ENCODE measurements at regions not wholly inside any gene's neighbourhood (a gene's known extent, or its start where the extent isn't known, plus 50 kb on each side); places are given as distances from the start of the nearest gene placed in this dataset.
"Not testable (repeated sequence)": the region's sequence is repeated elsewhere in the genome, so short reads cannot be mapped to it uniquely, and the experiment has no call there.

- H3K36me3 Mint-ChIP-seq = no peaks in the 10 kb centered on the region
- H3K27me3 Mint-ChIP-seq = peaks cover 19% of the 10 kb centered on the region
- ChIA-PET CTCF (no interaction called here), POLR2A (no interaction called here)
- no peak for DNase-seq
- peaks cover 4% of the 10 kb centered on the region for H3K9me3 Mint-ChIP-seq
- no peak overlapping the region for H3K27ac Mint-ChIP-seq
- no peak overlapping the region for H3K4me3 Mint-ChIP-seq
- intact Hi-C loops (cut with micrococcal nuclease) = no loop called here
- no peaks in the 10 kb centered on the region for H3K4me1 Mint-ChIP-seq (ENCODE audit: low read depth)
Observed at GRCh38 chr15:61342390-61342789, 113.3 kb upstream of the RORA start.

GRCh38 chr15:61339516-61339915, 110.4 kb upstream of the RORA start:
- Mint-ChIP-seq H3K9me3 (peaks cover 8% of the 10 kb centered on the region), H3K4me1 (ENCODE audit: low read depth) (no peaks in the 10 kb centered on the region), H3K36me3 (no peaks in the 10 kb centered on the region), H3K4me3 (no peak overlapping the region), H3K27ac (no peak overlapping the region), H3K27me3 (peaks cover 15% of the 10 kb centered on the region)
- ChIA-PET POLR2A (no interaction called here), CTCF (interaction anchor here (0.6 to 1.1 kb wide), 2 partner anchors 28 to 167 kb away, joined by 3 read pairs; no protein-coding TSS in a partner anchor)
- no peak for DNase-seq
- intact Hi-C loops (cut with micrococcal nuclease) = no loop called here

- peaks cover 15% of the 10 kb centered on the region for H3K27me3 Mint-ChIP-seq
- intact Hi-C loops (cut with micrococcal nuclease) = no loop called here
- no peak overlapping the region for H3K27ac Mint-ChIP-seq
- H3K36me3 Mint-ChIP-seq = no peaks in the 10 kb centered on the region
- no peak overlapping the region for H3K4me3 Mint-ChIP-seq
- CTCF ChIA-PET = no interaction called here
- H3K4me1 Mint-ChIP-seq (ENCODE audit: low read depth) = no peaks in the 10 kb centered on the region
- peaks cover 4% of the 10 kb centered on the region for H3K9me3 Mint-ChIP-seq
- POLR2A ChIA-PET = no interaction called here
- DNase-seq = no peak
Observed at GRCh38 chr15:61337541-61337940, 108.4 kb upstream of the RORA start.

- POLR2A ChIA-PET = no interaction called here
- DNase-seq = no peak
- Mint-ChIP-seq H3K9me3 (peaks cover 4% of the 10 kb centered on the region), H3K27me3 (peaks cover 19% of the 10 kb centered on the region), H3K4me1 (ENCODE audit: low read depth) (no peaks in the 10 kb centered on the region), H3K27ac (no peak overlapping the region), H3K4me3 (no peak overlapping the region), H3K36me3 (no peaks in the 10 kb centered on the region)
- CTCF ChIA-PET = no interaction called here
- intact Hi-C loops (cut with micrococcal nuclease) = no loop called here
Observed at GRCh38 chr15:61336026-61336638, 107.0 kb upstream of the RORA start.

- H3K9me3 Mint-ChIP-seq; H3K4me3 Mint-ChIP-seq; H3K36me3 Mint-ChIP-seq; H3K27ac Mint-ChIP-seq; POLR2A ChIA-PET; intact Hi-C loops (cut with micrococcal nuclease); H3K4me1 Mint-ChIP-seq (ENCODE audit: low read depth); DNase-seq; CTCF ChIA-PET: not testable (repeated sequence)
- H3K27me3 Mint-ChIP-seq = peaks cover 13% of the 10 kb centered on the region
Observed at GRCh38 chr15:61334714-61335113, 105.6 kb upstream of the RORA start.

GRCh38 chr15:61331019-61331418, 101.9 kb upstream of the RORA start:
- intact Hi-C loops (cut with micrococcal nuclease) = no loop called here
- no peaks in the 10 kb centered on the region for H3K4me1 Mint-ChIP-seq (ENCODE audit: low read depth)
- no peak overlapping the region for H3K4me3 Mint-ChIP-seq
- no peaks in the 10 kb centered on the region for H3K36me3 Mint-ChIP-seq
- ChIA-PET POLR2A (no interaction called here), CTCF (no interaction called here)
- H3K27me3 Mint-ChIP-seq = peaks cover 8% of the 10 kb centered on the region
- no peak overlapping the region for H3K27ac Mint-ChIP-seq
- peaks cover 4% of the 10 kb centered on the region for H3K9me3 Mint-ChIP-seq
- no peak for DNase-seq

- Mint-ChIP-seq H3K4me3 (no peak overlapping the region), H3K36me3 (no peaks in the 10 kb centered on the region), H3K9me3 (no peaks in the 10 kb centered on the region), H3K4me1 (ENCODE audit: low read depth) (no peaks in the 10 kb centered on the region), H3K27ac (no peak overlapping the region), H3K27me3 (peaks cover 9% of the 10 kb centered on the region)
- intact Hi-C loops (cut with micrococcal nuclease) = no loop called here
- ChIA-PET POLR2A (no interaction called here), CTCF (interaction anchor here (0.6 kb wide), 1 partner anchor 507 kb away, joined by 3 read pairs; no protein-coding TSS in a partner anchor)
- DNase-seq = no peak
Observed at GRCh38 chr15:61327019-61327631, 98.0 kb upstream of the RORA start.

- ChIA-PET POLR2A (no interaction called here), CTCF (interaction anchor here (1.1 kb wide), 1 partner anchor 9 kb away, joined by 3 read pairs; no protein-coding TSS in a partner anchor)
- no peaks in the 10 kb centered on the region for H3K36me3 Mint-ChIP-seq
- no peak for DNase-seq
- H3K27ac Mint-ChIP-seq = no peak overlapping the region
- intact Hi-C loops (cut with micrococcal nuclease) = no loop called here
- H3K9me3 Mint-ChIP-seq = no peaks in the 10 kb centered on the region
- peaks cover 10% of the 10 kb centered on the region for H3K27me3 Mint-ChIP-seq
- H3K4me1 Mint-ChIP-seq (ENCODE audit: low read depth) = no peaks in the 10 kb centered on the region
- no peak overlapping the region for H3K4me3 Mint-ChIP-seq
Observed at GRCh38 chr15:61319892-61320291, 90.8 kb upstream of the RORA start.

- no peaks in the 10 kb centered on the region for H3K36me3 Mint-ChIP-seq
- H3K9me3 Mint-ChIP-seq = no peaks in the 10 kb centered on the region
- intact Hi-C loops (cut with micrococcal nuclease) = no loop called here
- H3K4me1 Mint-ChIP-seq (ENCODE audit: low read depth) = no peaks in the 10 kb centered on the region
- H3K27me3 Mint-ChIP-seq = peaks cover 5% of the 10 kb centered on the region
- ChIA-PET POLR2A (no interaction called here), CTCF (no interaction called here)
- H3K4me3 Mint-ChIP-seq = no peak overlapping the region
- no peak for DNase-seq
- no peak overlapping the region for H3K27ac Mint-ChIP-seq
Observed at GRCh38 chr15:61318802-61319525, 89.9 kb upstream of the RORA start.

GRCh38 chr15:61318301-61318700, 89.2 kb upstream of the RORA start:
- peaks cover 4% of the 10 kb centered on the region for H3K27me3 Mint-ChIP-seq
- no peak for DNase-seq
- H3K4me3 Mint-ChIP-seq = no peak overlapping the region
- H3K9me3 Mint-ChIP-seq = no peaks in the 10 kb centered on the region
- ChIA-PET CTCF (no interaction called here), POLR2A (no interaction called here)
- no peaks in the 10 kb centered on the region for H3K36me3 Mint-ChIP-seq
- no peaks in the 10 kb centered on the region for H3K4me1 Mint-ChIP-seq (ENCODE audit: low read depth)
- intact Hi-C loops (cut with micrococcal nuclease) = no loop called here
- H3K27ac Mint-ChIP-seq = no peak overlapping the region

- H3K36me3 Mint-ChIP-seq = no peaks in the 10 kb centered on the region
- intact Hi-C loops (cut with micrococcal nuclease) = no loop called here
- CTCF ChIA-PET = interaction anchor here (0.8 kb wide), 1 partner anchor 11 kb away, joined by 3 read pairs; no protein-coding TSS in a partner anchor
- no peak overlapping the region for H3K4me3 Mint-ChIP-seq
- no peaks in the 10 kb centered on the region for H3K9me3 Mint-ChIP-seq
- H3K27ac Mint-ChIP-seq = no peak overlapping the region
- no peak for DNase-seq
- POLR2A ChIA-PET = no interaction called here
- H3K4me1 Mint-ChIP-seq (ENCODE audit: low read depth) = no peaks in the 10 kb centered on the region
- H3K27me3 Mint-ChIP-seq = peaks cover 4% of the 10 kb centered on the region
Observed at GRCh38 chr15:61315471-61315870, 86.4 kb upstream of the RORA start.

GRCh38 chr15:61314427-61314826, 85.3 kb upstream of the RORA start:
- no peak overlapping the region for H3K27ac Mint-ChIP-seq
- no peak for DNase-seq
- no peaks in the 10 kb centered on the region for H3K36me3 Mint-ChIP-seq
- H3K9me3 Mint-ChIP-seq = no peaks in the 10 kb centered on the region
- no peaks in the 10 kb centered on the region for H3K4me1 Mint-ChIP-seq (ENCODE audit: low read depth)
- H3K27me3 Mint-ChIP-seq = no peaks in the 10 kb centered on the region
- no peak overlapping the region for H3K4me3 Mint-ChIP-seq
- POLR2A ChIA-PET = no interaction called here
- CTCF ChIA-PET = no interaction called here
- intact Hi-C loops (cut with micrococcal nuclease) = no loop called here

GRCh38 chr15:61309617-61310016, 80.5 kb upstream of the RORA start:
- H3K4me1 Mint-ChIP-seq (ENCODE audit: low read depth) = no peaks in the 10 kb centered on the region
- CTCF ChIA-PET = no interaction called here
- H3K4me3 Mint-ChIP-seq = no peak overlapping the region

More at GRCh38 chr15:61309617-61310016, 80.5 kb upstream of the RORA start:
- POLR2A ChIA-PET = no interaction called here
- Mint-ChIP-seq H3K36me3 (no peaks in the 10 kb centered on the region), H3K9me3 (no peaks in the 10 kb centered on the region), H3K27ac (no peak overlapping the region), H3K27me3 (peaks cover 7% of the 10 kb centered on the region)
- no peak for DNase-seq
- intact Hi-C loops (cut with micrococcal nuclease) = no loop called here

Measured in activated CD4-positive, alpha-beta memory T cell treated with anti-CD3 and anti-CD28 coated beads for 36 hours (primary cell).